GM21576 (cell line): ENCODE measurements at regions not wholly inside any gene's neighbourhood (a gene's known extent, or its start where the extent isn't known, plus 50 kb on each side); places are given as distances from the start of the nearest gene placed in this dataset.
A peak's percentile ranks its signal among the peaks of the same experiment; 100 is the strongest.
"Not testable (repeated sequence)": the region's sequence is repeated elsewhere in the genome, so short reads cannot be mapped to it uniquely, and the experiment has no call there.

Experiments used
- ATAC-seq: cut with Tn5 transposase; IDR thresholded peaks from one replicate; pipeline ENCODE4 v1.9.1; 2021; ENCODE audit warnings: mild to moderate bottlenecking, moderate library complexity; ENCODE audit not compliant: unreplicated experiment

DNA sequence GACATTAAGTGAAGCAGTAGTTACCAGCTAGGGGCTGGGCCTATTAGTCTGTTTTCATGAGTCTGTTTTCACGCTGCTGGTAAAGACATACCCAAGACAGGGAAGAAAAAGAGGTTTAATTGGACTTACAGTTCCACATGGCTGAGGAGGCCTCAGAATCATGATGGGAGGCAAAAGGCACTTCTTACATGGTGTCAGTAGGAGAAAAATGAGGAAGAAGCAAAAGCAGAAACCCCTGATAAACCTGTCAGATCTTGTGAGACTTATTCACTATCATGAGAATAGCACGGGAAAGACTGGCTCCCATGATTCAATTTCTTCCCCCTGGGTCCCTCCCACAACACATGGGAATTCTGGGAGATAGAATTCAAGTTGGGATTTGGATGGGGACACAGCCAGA lies 108.0 kb upstream of the LNX1 start:
- not testable (repeated sequence) for ATAC-seq

GRCh38 chr4:53697016-53697685 lies 105.9 kb upstream of the LNX1 start:
- no peak for ATAC-seq

DNA sequence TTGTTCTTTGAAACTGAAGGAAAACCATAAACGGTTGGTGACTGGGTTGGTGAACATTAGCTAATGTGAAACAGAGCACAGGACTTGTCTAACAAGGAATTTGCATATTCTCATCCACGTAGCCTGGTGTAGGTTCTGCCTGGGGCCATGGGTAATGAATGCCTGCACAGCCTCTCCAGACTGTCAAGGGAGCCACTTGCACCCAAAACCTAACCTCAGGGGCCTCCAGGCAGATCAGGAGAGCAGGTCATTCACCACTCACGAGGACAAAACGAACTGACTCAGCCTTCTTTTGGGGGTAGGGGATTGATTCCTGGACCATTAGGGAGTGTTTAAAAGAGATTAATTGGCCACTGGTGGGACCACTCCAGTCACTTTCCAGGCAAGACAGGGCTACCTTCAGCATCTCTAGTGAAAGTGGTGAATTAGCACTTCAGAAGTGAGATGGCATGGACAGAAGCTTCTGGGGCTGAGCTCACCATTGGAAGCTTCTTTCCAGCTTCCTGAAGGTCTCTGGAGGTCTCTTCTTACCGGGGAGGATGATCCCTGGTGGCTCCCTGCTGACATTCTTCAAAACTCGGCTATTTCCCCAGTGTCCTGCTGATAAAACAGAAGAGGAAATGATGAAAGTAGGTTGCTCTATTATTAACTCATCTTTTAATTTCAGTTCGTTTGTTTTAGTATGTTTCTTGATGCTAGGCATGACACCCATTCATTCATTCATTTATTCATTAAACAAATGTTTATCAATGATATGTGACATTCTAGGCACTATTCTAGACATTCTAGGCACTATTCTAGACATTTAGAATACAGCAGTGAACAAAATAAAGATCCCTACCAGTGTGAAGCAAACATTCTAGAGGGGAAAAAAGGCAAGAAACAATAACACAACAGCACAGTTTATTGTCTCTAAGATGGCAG lies 104.5 kb upstream of the LNX1 start:
- peak; percentile 71 for ATAC-seq

DNA sequence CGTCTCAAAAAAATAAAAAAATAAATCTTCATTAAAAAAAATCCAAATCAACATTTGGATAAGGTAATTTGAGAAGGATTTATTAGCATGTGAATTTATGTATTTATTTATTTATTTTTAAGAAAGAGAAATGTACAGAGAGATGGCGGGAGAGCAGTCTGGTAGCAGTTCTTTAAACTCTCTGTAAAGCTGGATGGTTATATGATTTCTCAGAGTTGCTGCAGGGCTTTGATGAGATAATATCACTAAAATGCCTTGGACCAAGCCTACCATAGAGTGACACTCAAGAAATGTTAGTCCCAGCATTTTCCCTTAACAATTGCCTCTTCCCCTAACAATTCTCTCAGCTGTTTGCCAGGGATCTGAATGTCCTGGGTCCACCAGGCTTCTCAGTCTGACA lies 103.4 kb upstream of the LNX1 start:
- ATAC-seq: no peak

GRCh38 chr4:53693909-53694308 lies 102.6 kb upstream of the LNX1 start:
- no peak for ATAC-seq

- ATAC-seq: no peak
These were observed 102.1 kb upstream of the LNX1 start for GRCh38 chr4:53693408-53693807.

- peak; percentile 86 for ATAC-seq
These were observed 97.0 kb upstream of the LNX1 start for GRCh38 chr4:53688186-53688790.

- no peak for ATAC-seq
These were observed 95.2 kb upstream of the LNX1 start for GRCh38 chr4:53686521-53686920.

DNA sequence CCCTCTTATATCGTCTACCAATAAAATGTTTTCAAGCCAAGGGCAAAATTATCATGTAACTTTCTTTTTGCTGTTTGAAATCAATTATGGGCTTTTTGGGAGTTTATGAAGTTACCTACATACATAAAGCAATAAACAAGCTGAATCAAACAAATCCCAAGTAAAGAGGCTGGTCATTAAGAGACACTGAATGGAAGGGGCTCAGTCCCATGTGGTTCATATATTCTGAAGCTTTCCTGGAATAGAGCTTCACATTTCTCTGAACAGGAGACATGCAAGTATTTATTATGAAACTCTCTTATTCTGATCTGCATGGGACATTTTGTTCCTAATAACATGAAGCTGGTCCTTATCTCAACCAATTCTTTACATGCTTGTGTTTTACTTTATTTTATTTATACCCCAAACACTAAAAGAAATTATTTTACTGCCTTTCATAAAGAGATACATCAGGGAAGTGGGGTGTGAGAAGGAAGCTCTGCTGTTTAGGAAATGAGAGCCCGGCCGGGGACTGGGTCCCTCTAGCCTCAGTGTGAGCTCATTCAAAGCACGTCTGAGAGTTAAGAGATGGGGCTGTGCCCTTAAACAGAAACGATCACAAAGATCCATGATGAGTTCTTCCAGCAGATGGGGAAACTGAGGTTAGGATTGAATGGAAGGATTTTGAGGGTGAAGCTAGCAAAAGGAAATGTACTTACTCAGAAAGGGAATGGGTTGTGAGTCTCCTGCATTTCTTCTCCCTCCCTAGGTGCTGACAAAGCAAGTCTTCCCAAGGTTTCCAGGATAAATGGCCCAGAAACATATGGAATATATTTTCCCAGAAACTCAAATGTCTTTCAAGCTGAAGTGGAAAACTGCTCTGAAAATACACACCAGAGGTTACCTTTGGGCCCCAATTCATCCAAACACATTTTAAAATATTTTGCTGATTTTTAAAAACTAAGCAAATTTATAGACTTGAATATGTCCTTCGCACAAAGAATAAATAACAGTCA lies 93.1 kb upstream of the LNX1 start:
- no peak for ATAC-seq

GRCh38 chr4:53682908-53683307 lies 91.6 kb upstream of the LNX1 start:
- no peak for ATAC-seq

DNA sequence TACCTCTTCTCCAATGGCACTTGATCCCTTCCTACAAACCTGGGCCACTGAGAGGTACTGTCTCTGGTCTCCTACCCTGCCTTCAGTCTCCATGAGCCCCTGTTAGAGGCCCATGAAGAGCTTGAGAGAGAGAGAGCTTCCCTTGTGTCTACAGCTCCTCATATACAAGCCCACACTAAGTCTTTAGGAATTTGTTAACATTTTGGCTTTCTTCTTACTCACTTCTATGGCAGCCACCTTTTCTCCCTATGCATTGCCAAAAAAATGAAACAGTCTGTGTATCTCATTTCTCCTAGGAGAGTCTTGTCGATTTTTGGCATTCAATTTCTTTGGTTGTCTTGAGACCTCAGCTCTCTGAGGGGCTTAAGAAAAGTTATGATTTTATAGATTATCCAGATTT lies 90.9 kb upstream of the LNX1 start:
- no peak for ATAC-seq

- no peak for ATAC-seq
These were observed 89.3 kb upstream of the LNX1 start for GRCh38 chr4:53680598-53680997.

- no peak for ATAC-seq
These were observed 88.9 kb upstream of the LNX1 start for GRCh38 chr4:53680168-53680567.

DNA sequence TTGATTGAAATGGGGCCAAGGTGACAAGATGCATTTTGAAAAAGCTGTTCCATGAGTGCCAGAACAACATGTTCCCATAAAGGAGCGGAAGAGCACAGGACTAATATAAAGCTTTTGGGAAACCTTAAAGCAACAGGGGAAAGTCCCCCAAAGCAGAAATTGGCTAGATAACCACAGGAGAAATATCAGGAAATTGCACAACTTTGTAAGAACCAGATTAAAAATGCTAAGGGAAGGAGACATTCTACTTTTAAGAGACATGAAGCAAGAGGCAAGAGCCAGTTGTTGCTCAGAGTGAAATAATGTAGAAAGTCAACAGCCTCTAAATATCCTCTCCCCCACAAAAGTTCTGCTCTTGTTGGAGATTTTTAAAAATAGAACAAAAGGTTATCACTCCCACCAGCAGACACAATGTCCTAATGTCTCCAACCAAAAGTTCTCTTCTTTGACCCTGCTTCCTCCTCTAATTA lies 85.2 kb upstream of the LNX1 start:
- no peak for ATAC-seq

DNA sequence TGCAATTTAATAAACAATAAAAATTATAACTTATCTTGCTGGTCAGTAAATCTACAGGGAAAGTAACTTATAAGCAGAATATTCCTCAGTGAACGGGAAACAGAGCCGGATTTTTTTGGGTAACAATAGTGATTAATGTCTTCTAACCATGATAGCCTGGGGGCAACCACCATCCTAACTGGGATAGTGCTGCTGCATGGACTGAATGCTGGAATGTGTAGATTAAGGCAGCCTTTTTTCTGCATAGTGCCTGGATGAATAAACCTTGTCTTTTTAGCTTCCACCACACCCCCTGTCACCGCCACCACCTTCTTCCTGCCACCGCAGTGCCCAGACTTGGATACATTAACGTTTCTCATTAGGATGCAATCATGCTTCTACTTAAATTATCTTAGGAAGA lies 83.6 kb upstream of the LNX1 start:
- ATAC-seq: no peak

DNA sequence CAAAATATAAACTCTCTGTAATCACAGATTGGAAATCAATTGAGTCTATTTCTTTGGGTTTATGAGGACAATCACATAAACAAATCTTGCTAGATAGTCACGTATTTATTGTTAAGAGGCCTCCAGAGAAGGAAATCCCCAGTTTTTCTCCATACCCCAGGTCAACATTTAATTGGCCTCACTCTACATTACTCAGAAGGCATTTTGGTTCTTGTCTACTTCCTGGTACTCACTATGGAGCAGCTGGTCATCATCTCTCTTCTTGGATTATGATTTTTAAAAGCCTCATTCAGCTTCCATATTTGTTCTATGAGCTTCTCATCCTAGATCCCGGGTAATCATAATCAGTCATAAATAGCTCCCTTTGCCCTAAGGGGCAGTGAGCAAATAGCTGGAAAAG lies 81.6 kb upstream of the LNX1 start:
- ATAC-seq: no peak

- no peak for ATAC-seq
These were observed 80.5 kb upstream of the LNX1 start for GRCh38 chr4:53671757-53672156.

- no peak for ATAC-seq
These were observed 68.5 kb upstream of the LNX1 start for GRCh38 chr4:53659737-53660136.

DNA sequence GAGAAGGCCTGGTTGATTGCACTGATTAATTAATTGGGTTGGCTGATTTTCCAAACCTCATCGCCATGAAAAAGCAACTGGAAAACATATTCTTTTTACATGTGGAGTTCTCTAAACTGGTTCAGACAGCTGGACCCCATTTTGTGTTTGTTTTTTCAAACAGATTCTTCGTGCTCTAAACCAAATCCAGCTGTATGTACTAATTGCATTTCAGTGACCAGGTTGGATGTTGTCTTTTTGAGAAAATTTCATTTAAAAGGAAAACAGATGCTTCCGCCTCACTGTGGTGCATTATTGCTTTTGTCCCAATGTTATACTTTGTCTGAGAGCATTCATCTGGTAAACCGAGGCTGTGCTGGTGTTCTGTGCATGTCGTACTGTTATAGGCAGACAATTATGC lies 67.8 kb upstream of the LNX1 start:
- no peak for ATAC-seq

DNA sequence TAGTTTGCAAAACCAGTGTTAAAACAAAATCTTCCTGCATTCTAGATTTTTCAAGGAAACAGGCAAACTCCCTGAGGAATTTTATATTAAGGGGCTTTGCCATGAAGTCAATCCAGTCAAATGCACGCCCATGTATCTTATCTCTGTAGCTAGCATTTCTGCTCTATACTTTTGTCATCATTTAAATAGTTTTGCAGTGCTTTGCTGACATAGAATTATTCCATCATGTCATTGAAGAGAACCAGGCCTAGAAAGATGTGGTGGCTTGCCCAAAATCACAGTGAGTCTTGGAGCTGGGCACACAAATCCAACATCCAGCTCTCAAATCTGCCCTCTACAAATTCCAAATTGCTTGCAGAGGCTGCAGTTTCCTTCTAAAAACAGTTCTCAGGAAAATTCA lies 66.7 kb upstream of the LNX1 start:
- ATAC-seq: no peak
